Suprapubic skin (tissue), 4 donors: ENCODE measurements at regions not wholly inside any gene's neighbourhood (a gene's known extent, or its start where the extent isn't known, plus 50 kb on each side); places are given as distances from the start of the nearest gene placed in this dataset.

Experiments used
- DNase-seq, 2 donors: peaks; one replicate each; pipeline ENCODE4 v3.0.0-alpha.2; 2019; ENCODE audit warnings: low spot score in 2 of 2
- H3K27ac ChIP-seq: fragments of 200-600 bp; sonication (generic); one replicate; pipeline ENCODE4 v1.5.1; 2019
- H3K27me3 ChIP-seq: fragments of 200-600 bp; sonication (generic); one replicate; pipeline ENCODE4 v1.5.1; 2019
- H3K36me3 ChIP-seq: fragments of 200-600 bp; sonication (generic); one replicate; pipeline ENCODE4 v1.5.1; 2019
- H3K4me1 ChIP-seq: fragments of 200-600 bp; sonication (generic); one replicate; pipeline ENCODE4 v1.5.1; 2019
- H3K4me3 ChIP-seq: fragments of 200-600 bp; sonication (generic); one replicate; pipeline ENCODE4 v1.5.1; 2019; ENCODE audit warnings: mild to moderate bottlenecking
- H3K9me3 ChIP-seq: fragments of 200-600 bp; sonication (generic); one replicate; pipeline ENCODE4 v1.5.1; 2019
- CTCF ChIP-seq, 2 donors: fragments of 200-600 bp in 1 of 2; fragments of 450-650 bp in 1 of 2; sonication (generic) in 1 of 2; IDR thresholded peaks; one replicate each; pipeline ENCODE4 v1.5.1; 2016 to 2019; ENCODE audit warnings: antibody characterized with exemption in 2 of 2, mild to moderate bottlenecking in 1 of 2, moderate library complexity in 1 of 2
- EP300 ChIP-seq: sonication (generic); formaldehyde crosslinking; IDR thresholded peaks from one replicate; pipeline ENCODE4 v1.6.1; 2017; ENCODE audit warnings: antibody characterized with exemption
- POLR2A ChIP-seq, 2 donors: fragments of 450-650 bp; IDR thresholded peaks; one replicate each; pipeline ENCODE4 v1.6.1; 2017; ENCODE audit warnings: antibody characterized with exemption in 2 of 2, mild to moderate bottlenecking in 2 of 2, moderate library complexity in 2 of 2
- POLR2AphosphoS5 ChIP-seq, 3 donors: sonication (generic); formaldehyde crosslinking; IDR thresholded peaks; one replicate each; pipeline ENCODE4 v1.6.1; 2017; ENCODE audit warnings: antibody characterized with exemption in 3 of 3
- WGBS: methylation state at CpG from one replicate; pipeline ENCODE4 v1.1.5; 2018; 5-methylcytosine and 5-hydroxymethylcytosine counted together

GRCh38 chr7:18198868-18199267 lies 171.2 kb upstream of the PRPS1L1 start:
- TF ChIP-seq POLR2A (IDR thresholded peaks at IDR 0.05) = no peak
- TF ChIP-seq EP300 = no peak
- no peak for TF ChIP-seq POLR2AphosphoS5 (IDR thresholded peaks at IDR 0.05)
- TF ChIP-seq CTCF (IDR thresholded peaks at IDR 0.05) = no peak
- 89% methylated on average over 1 of the region's 1 CpG for WGBS

GRCh38 chr7:18200266-18200665 lies 172.6 kb upstream of the PRPS1L1 start:
- Histone ChIP-seq H3K4me3 (no peak overlapping the region), H3K36me3 (no peaks in the 10 kb centered on the region), H3K4me1 (no peaks in the 10 kb centered on the region), H3K27ac (no peak overlapping the region), H3K9me3 (no peaks in the 10 kb centered on the region), H3K27me3 (no peaks in the 10 kb centered on the region)
- no peak for TF ChIP-seq POLR2AphosphoS5 (IDR thresholded peaks at IDR 0.05)
- no peak for TF ChIP-seq CTCF (IDR thresholded peaks at IDR 0.05)
- no peak for TF ChIP-seq EP300
- TF ChIP-seq POLR2A (IDR thresholded peaks at IDR 0.05) = no peak
- 79% methylated on average over 4 of the region's 4 CpGs for WGBS
- no peak for DNase-seq

More at GRCh38 chr7:18198868-18199267, 171.2 kb upstream of the PRPS1L1 start:
- H3K9me3 ChIP-seq = no peaks in the 10 kb centered on the region
- no peak overlapping the region for H3K4me3 ChIP-seq
- no peak for DNase-seq
- H3K27ac ChIP-seq = no peak overlapping the region
- no peaks in the 10 kb centered on the region for H3K36me3 ChIP-seq
- H3K4me1 ChIP-seq = no peaks in the 10 kb centered on the region
- no peaks in the 10 kb centered on the region for H3K27me3 ChIP-seq

GRCh38 chr7:18200855-18201254 lies 173.2 kb upstream of the PRPS1L1 start:
- 64% methylated on average over 8 of the region's 8 CpGs for WGBS
- no peak for TF ChIP-seq CTCF (IDR thresholded peaks at IDR 0.05)
- no peak for TF ChIP-seq POLR2AphosphoS5 (IDR thresholded peaks at IDR 0.05)
- TF ChIP-seq POLR2A (IDR thresholded peaks at IDR 0.05) = no peak

GRCh38 chr7:18201350-18201749 lies 173.7 kb upstream of the PRPS1L1 start:
- Histone ChIP-seq H3K4me1 (no peaks in the 10 kb centered on the region), H3K9me3 (no peaks in the 10 kb centered on the region), H3K4me3 (no peak overlapping the region), H3K27ac (no peak overlapping the region), H3K36me3 (no peaks in the 10 kb centered on the region), H3K27me3 (no peaks in the 10 kb centered on the region)
- TF ChIP-seq POLR2AphosphoS5 (IDR thresholded peaks at IDR 0.05) = no peak
- no peak for TF ChIP-seq POLR2A (IDR thresholded peaks at IDR 0.05)
- TF ChIP-seq EP300 = no peak
- DNase-seq = no peak

More at GRCh38 chr7:18200855-18201254, 173.2 kb upstream of the PRPS1L1 start:
- Histone ChIP-seq H3K27me3 (no peaks in the 10 kb centered on the region), H3K4me1 (no peaks in the 10 kb centered on the region), H3K9me3 (no peaks in the 10 kb centered on the region), H3K36me3 (no peaks in the 10 kb centered on the region), H3K4me3 (no peak overlapping the region), H3K27ac (no peak overlapping the region)
- no peak for DNase-seq

GRCh38 chr7:18202315-18203045 lies 174.8 kb upstream of the PRPS1L1 start:
- no peaks in the 10 kb centered on the region for H3K36me3 ChIP-seq
- H3K27me3 ChIP-seq = no peaks in the 10 kb centered on the region
- H3K4me3 ChIP-seq = no peak overlapping the region
- no peaks in the 10 kb centered on the region for H3K4me1 ChIP-seq
- TF ChIP-seq POLR2AphosphoS5 (IDR thresholded peaks at IDR 0.05) (no peak), EP300 (no peak), POLR2A (IDR thresholded peaks at IDR 0.05) (no peak), CTCF (IDR thresholded peaks at IDR 0.05) (no peak)
- DNase-seq = no peak
- WGBS = 92% methylated on average over 3 of the region's 3 CpGs
- no peaks in the 10 kb centered on the region for H3K9me3 ChIP-seq
- no peak overlapping the region for H3K27ac ChIP-seq
